AG09309 (cell line): ENCODE measurements at regions not wholly inside any gene's neighbourhood (a gene's known extent, or its start where the extent isn't known, plus 50 kb on each side); places are given as distances from the start of the nearest gene placed in this dataset.

Experiments used
- DNase-seq: peaks from one replicate; pipeline ENCODE4 v3.0.0-alpha.2; 2010; ENCODE audit warnings: low read depth
- H3K4me3 ChIP-seq: 2 replicates; pipeline ENCODE4 v1.5.1; 2011; ENCODE audit warnings: mild to moderate bottlenecking, low read depth, low read length, moderate library complexity; ENCODE audit not compliant: control insufficient read depth
- CTCF ChIP-seq: IDR thresholded peaks from 2 replicates; pipeline ENCODE4 v1.5.1; 2011; ENCODE audit warnings: mild to moderate bottlenecking, low read depth, low read length, inconsistent platforms; ENCODE audit not compliant: insufficient read depth, control insufficient read depth; ENCODE audit errors: missing control alignments

GRCh38 chr15:46786590-46787285 is 930.6 kb upstream of the SEMA6D start:
- H3K4me3 ChIP-seq = no peak overlapping the region
- no peak for DNase-seq
- no peak for TF ChIP-seq CTCF

GRCh38 chr15:46795685-46796084 is 921.6 kb upstream of the SEMA6D start:
- DNase-seq = no peak
- no peak for TF ChIP-seq CTCF
- H3K4me3 ChIP-seq = no peak overlapping the region

GRCh38 chr15:46808834-46809233 is 908.5 kb upstream of the SEMA6D start:
- TF ChIP-seq CTCF = no peak
- no peak overlapping the region for H3K4me3 ChIP-seq
- no peak for DNase-seq

- no peak for TF ChIP-seq CTCF
Observed at GRCh38 chr15:46815240-46815639, 902.1 kb upstream of the SEMA6D start.

GRCh38 chr15:46815765-46816164 is 901.5 kb upstream of the SEMA6D start:
- TF ChIP-seq CTCF = no peak
- no peak for DNase-seq
- H3K4me3 ChIP-seq = no peak overlapping the region

More at GRCh38 chr15:46815240-46815639, 902.1 kb upstream of the SEMA6D start:
- H3K4me3 ChIP-seq = no peak overlapping the region
- no peak for DNase-seq

- TF ChIP-seq CTCF = no peak
- no peak for DNase-seq
- no peak overlapping the region for H3K4me3 ChIP-seq
Observed at GRCh38 chr15:46848704-46849103, 868.6 kb upstream of the SEMA6D start.
